Smooth muscle cell (in vitro differentiated cells): ENCODE measurements at regions not wholly inside any gene's neighbourhood (a gene's known extent, or its start where the extent isn't known, plus 50 kb on each side); places are given as distances from the start of the nearest gene placed in this dataset.

Experiments used
- DNase-seq: peaks from one replicate; lab custom pipeline; 2025; ENCODE audit not compliant: unreplicated experiment; lab: John Stamatoyannopoulos, UW
- H2AFZ ChIP-seq: fragments of 200-600 bp; sonication (generic); 2 replicates; pipeline ENCODE4 v1.6.0; 2016; ENCODE audit warnings: antibody characterized with exemption, low read depth, mild to moderate bottlenecking
- H3F3A ChIP-seq: fragments of 200-600 bp; sonication (generic); 2 replicates; pipeline ENCODE4 v1.6.0; 2017; ENCODE audit warnings: antibody characterized with exemption, low read depth
- H3K27ac ChIP-seq: fragments of 200-600 bp; sonication (generic); 2 replicates; pipeline ENCODE4 v1.5.1; 2016; ENCODE audit warnings: low read depth, mild to moderate bottlenecking
- H3K27me3 ChIP-seq: fragments of 200-600 bp; sonication (generic); 2 replicates; pipeline ENCODE4 v1.6.1; 2016; ENCODE audit warnings: low read depth, mild to moderate bottlenecking
- H3K36me3 ChIP-seq: fragments of 200-600 bp; sonication (generic); 2 replicates; pipeline ENCODE4 v1.5.1; 2016; ENCODE audit warnings: low read depth
- H3K4me1 ChIP-seq: fragments of 200-600 bp; sonication (generic); 2 replicates; pipeline ENCODE4 v1.5.1; 2016; ENCODE audit warnings: low read depth
- H3K4me2 ChIP-seq: fragments of 200-600 bp; sonication (generic); 2 replicates; pipeline ENCODE4 v1.6.0; 2016; ENCODE audit warnings: mild to moderate bottlenecking
- H3K4me3 ChIP-seq: fragments of 200-600 bp; sonication (generic); 2 replicates; pipeline ENCODE4 v1.5.1; 2016; ENCODE audit warnings: mild to moderate bottlenecking
- H3K79me2 ChIP-seq: fragments of 200-600 bp; sonication (generic); 2 replicates; pipeline ENCODE4 v1.6.0; 2016; ENCODE audit warnings: low read depth, mild to moderate bottlenecking
- H3K9ac ChIP-seq: fragments of 200-600 bp; sonication (generic); 2 replicates; pipeline ENCODE4 v1.6.0; 2016; ENCODE audit warnings: low read depth
- H3K9me3 ChIP-seq: fragments of 200-600 bp; sonication (generic); replicated peaks from 2 replicates; pipeline ENCODE4 v1.5.1; 2016; ENCODE audit warnings: low read depth
- H4K20me1 ChIP-seq: fragments of 200-600 bp; sonication (generic); 2 replicates; pipeline ENCODE4 v1.6.0; 2016; ENCODE audit warnings: low read depth
- CTCF ChIP-seq: fragments of 200-600 bp; sonication (generic); IDR thresholded peaks from 2 replicates; pipeline ENCODE4 v1.5.1; 2017; ENCODE audit warnings: borderline replicate concordance, mild to moderate bottlenecking, antibody characterized with exemption; ENCODE audit not compliant: insufficient read depth, poor library complexity, severe bottlenecking
- WGBS: methylation state at CpG from one replicate; pipeline ENCODE4 v1.1.7; 2016; ENCODE audit warnings: low lambda C conversion rate; 5-methylcytosine and 5-hydroxymethylcytosine counted together

- 73% methylated on average over 5 of the region's 5 CpGs for WGBS
- no peak overlapping the region for H3K4me3 ChIP-seq
- H4K20me1 ChIP-seq, result peaks cover 91% of the 10 kb centered on the region
- H3K79me2 ChIP-seq, result peaks cover 77% of the 10 kb centered on the region
- no peak for TF ChIP-seq CTCF
- no peaks in the 10 kb centered on the region for H3K27me3 ChIP-seq
- H3K4me1 ChIP-seq, result no peaks in the 10 kb centered on the region
- no peak for DNase-seq
- H2AFZ ChIP-seq, result no peak overlapping the region
- H3K9me3 ChIP-seq, result no peaks in the 10 kb centered on the region
- no peak overlapping the region for H3K9ac ChIP-seq
- no peak overlapping the region for H3K4me2 ChIP-seq
- H3F3A ChIP-seq, result no peaks in the 10 kb centered on the region
- H3K36me3 ChIP-seq, result no peaks in the 10 kb centered on the region
- no peak overlapping the region for H3K27ac ChIP-seq
These were observed 74.0 kb downstream of the TANC2 start for GRCh38 chr17:63039899-63040602.

- Histone ChIP-seq H3K4me3 (no peak overlapping the region), H3K79me2 (peaks cover 79% of the 10 kb centered on the region), H3K4me2 (peak overlapping the region; percentile 7), H3K9me3 (no peaks in the 10 kb centered on the region), H3K9ac (no peak overlapping the region), H3K4me1 (no peaks in the 10 kb centered on the region), H3K36me3 (no peaks in the 10 kb centered on the region), H4K20me1 (peaks cover 92% of the 10 kb centered on the region), H3K27me3 (no peaks in the 10 kb centered on the region), H3F3A (no peaks in the 10 kb centered on the region), H2AFZ (no peak overlapping the region), H3K27ac (no peak overlapping the region)
- DNase-seq, result no peak
- no peak for TF ChIP-seq CTCF
These were observed 74.8 kb downstream of the TANC2 start for GRCh38 chr17:63040816-63041215.

DNA sequence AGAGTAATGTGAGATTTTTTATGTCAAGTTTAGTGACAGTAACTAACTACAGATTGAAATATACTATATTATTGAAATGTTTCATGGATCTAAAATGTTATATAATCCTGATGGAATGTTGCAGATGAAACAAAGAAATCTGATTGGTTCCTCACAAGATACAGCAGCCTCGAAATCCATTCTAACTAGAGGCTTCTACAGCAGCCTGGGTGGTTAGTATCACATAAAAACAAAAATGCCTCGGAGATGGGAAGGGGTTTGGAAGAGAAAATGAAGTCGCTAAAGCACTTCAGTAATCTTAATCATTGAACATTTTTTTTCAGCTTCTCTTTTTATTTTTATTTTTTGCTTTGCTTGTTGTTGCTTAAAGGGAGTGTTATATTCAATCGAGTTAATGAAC is 75.2 kb downstream of the TANC2 start:
- DNase-seq, result no peak
- Histone ChIP-seq H3K4me3 (no peak overlapping the region), H3K9me3 (no peaks in the 10 kb centered on the region), H3K36me3 (no peaks in the 10 kb centered on the region), H3K27me3 (no peaks in the 10 kb centered on the region), H3K79me2 (peaks cover 77% of the 10 kb centered on the region), H3K4me2 (peak overlapping the region; percentile 7), H4K20me1 (peaks cover 91% of the 10 kb centered on the region), H3K4me1 (no peaks in the 10 kb centered on the region), H3K9ac (no peak overlapping the region), H3K27ac (no peak overlapping the region), H3F3A (no peaks in the 10 kb centered on the region), H2AFZ (no peak overlapping the region)
- 65% methylated on average over 4 of the region's 4 CpGs for WGBS
- no peak for TF ChIP-seq CTCF

- Histone ChIP-seq H3K79me2 (peaks cover 77% of the 10 kb centered on the region), H3K9me3 (no peaks in the 10 kb centered on the region), H2AFZ (no peak overlapping the region), H3K4me1 (no peaks in the 10 kb centered on the region), H4K20me1 (peaks cover 90% of the 10 kb centered on the region), H3K4me2 (peak overlapping the region; percentile 7), H3K9ac (no peak overlapping the region), H3K27me3 (no peaks in the 10 kb centered on the region), H3F3A (no peaks in the 10 kb centered on the region), H3K27ac (no peak overlapping the region), H3K4me3 (no peak overlapping the region), H3K36me3 (no peaks in the 10 kb centered on the region)
- no peak for TF ChIP-seq CTCF
- no peak for DNase-seq
- 94% methylated on average over 2 of the region's 2 CpGs for WGBS
These were observed 75.7 kb downstream of the TANC2 start for GRCh38 chr17:63041722-63042121.
